HG02610 (cell line): ENCODE measurements at regions not wholly inside any gene's neighbourhood (a gene's known extent, or its start where the extent isn't known, plus 50 kb on each side); places are given as distances from the start of the nearest gene placed in this dataset.

Source experiments
- ATAC-seq: cut with Tn5 transposase; IDR thresholded peaks from one replicate; pipeline ENCODE4 v1.9.1; 2021; ENCODE audit warnings: mild to moderate bottlenecking, moderate library complexity; ENCODE audit not compliant: unreplicated experiment

DNA sequence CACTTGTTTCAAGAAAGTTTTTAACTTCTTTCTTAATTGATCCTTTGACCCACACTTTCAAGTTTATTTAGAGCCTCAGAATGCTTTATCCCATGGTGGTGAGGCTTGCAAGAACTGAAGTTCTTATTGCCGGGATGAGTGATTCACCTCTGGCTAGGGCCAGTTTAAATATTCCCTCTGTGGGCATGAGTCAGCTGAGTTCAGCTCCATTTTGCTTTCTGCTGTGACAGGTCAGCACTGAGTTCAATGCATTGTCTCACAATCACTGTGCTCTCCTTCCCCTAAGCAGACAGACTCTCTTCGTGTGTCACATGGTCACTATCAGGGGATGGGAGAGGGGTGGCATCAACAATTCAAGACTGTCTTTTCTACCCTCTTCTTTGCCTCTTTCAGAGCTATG lies 514.6 kb upstream of the FBXO33 start:
- ATAC-seq = no peak

DNA sequence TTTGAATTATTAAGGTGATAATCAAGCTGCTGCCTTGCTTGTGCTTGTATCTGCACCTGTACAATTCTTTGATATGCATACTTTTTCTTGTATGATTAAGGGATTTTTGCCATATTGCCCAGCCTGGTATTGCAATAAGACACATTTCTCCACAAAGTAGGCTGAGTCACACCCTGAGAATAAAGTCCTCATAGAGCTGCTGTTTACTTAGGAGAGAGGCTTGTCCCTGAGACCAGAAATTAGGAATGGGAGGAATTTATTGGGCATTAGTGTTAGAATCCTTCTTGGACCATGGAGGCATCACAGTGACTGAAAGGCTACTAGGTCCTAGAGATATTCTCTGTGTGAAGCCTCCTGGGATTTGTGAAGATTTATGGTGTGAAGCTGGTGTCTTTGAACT lies 506.8 kb upstream of the FBXO33 start:
- ATAC-seq = no peak

DNA sequence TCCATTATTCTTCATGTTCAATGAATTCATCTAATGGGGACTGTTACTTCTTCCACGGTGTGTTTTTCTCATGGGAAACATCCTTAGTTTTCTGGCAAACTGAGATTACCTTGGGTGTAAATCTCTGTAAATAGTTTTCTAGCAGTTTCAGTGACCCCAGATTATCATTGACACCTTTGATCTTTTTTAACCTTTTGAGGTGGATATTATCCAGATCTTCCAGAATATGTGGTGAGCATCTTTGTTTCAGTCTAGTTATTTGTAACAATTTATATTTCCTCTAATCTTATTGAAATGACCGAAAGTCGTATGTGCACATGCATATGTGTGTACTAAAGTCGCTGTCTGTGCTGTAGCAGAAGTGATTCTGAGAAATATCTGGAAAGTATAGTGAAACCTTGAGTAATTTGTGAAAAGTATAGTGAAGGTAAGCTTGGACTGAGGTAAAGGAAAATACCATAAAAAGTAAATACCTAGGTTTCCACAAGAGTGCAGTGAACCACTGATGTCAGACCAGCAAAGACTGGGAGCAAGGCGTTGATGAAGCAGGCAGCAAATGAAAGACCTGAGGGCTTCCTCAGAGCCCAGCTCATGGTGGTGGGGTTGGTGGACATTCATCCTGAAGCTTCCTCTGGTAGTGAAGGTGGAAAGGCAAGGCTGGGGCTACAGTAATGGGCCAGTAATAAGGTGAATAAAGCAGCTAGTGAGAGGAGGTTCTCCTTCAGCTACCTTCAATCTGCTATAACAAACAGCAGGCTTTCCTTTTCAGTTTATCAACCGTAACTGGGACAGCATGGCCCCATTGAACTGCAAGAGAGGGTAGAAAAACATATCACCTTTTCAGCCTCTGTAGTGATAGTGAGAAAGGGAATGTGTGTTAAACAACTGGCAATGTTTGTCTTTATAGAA lies 480.2 kb upstream of the FBXO33 start:
- ATAC-seq = peak; percentile 95

DNA sequence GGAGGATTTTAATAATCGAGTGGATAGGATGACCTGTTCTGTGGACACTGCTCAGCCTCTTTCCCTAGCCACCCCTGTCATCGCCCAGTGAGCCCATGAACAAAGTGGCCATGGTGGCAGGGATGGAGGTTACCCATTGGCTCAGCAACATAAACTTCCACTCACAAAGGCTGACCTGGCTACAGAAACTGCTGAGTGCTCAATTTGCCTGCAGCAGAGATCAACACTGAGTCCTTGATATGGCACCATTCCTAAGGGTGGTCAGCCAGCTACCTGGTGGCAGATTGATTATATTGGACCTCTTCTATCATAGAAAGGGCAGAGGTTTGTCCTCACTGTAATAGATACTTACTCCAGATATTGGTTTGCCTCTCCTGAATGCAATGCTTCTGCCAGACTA lies 465.4 kb upstream of the FBXO33 start:
- ATAC-seq = no peak

DNA sequence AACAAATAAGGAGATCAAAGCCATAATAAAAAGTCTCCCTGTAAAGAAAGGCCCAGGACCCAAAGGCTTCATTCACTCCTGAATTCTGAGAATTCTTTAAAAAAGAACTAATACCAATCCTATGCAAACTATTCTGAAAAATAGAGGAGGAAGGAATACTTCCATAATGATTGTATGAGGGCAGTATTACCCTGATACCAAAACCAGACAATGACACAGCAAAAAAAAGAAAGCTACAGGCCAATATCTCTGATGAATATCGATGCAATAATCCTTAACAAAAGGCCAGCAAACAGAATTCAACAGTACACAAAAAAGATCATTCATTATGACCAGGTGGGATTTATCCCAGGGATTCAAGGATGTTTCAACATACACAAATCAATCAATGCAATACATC lies 457.8 kb upstream of the FBXO33 start:
- ATAC-seq = no peak

DNA sequence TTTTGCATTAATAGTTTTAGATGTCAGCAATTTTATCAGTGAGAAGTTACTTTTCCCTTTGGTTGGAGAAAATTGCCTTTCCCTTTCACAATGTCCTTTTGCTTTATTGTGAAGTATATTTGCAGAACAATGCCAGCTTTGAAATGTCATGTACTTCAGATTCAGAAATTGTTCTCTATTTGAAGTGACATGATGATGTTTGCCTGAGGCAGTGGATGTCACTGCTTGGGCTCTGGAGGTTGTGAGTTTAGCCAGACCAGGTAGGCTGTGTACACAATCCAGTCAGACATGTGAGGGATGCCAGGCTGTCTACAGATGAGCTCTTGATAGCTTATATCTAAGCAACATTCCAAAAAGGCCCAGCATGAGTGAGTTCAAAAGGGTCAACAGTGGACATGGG lies 451.9 kb upstream of the FBXO33 start:
- no peak for ATAC-seq

DNA sequence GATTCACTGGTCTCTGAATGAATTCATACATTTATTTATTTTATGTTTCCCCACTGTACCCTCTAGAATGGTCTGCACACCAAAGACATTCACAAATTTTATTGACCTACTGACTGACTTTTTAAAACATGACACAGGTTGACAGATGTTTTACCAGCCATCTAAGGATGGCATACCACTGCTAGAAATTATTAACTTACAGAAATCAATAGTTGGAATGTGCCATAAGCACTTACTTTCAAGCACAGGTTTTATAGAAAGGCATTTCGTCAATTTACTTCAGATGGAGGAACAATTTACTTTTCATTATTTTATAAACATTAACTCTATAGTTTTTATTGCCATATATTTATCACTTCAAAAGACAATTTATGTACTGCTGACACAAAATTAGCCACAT lies 448.7 kb upstream of the FBXO33 start:
- no peak for ATAC-seq

DNA sequence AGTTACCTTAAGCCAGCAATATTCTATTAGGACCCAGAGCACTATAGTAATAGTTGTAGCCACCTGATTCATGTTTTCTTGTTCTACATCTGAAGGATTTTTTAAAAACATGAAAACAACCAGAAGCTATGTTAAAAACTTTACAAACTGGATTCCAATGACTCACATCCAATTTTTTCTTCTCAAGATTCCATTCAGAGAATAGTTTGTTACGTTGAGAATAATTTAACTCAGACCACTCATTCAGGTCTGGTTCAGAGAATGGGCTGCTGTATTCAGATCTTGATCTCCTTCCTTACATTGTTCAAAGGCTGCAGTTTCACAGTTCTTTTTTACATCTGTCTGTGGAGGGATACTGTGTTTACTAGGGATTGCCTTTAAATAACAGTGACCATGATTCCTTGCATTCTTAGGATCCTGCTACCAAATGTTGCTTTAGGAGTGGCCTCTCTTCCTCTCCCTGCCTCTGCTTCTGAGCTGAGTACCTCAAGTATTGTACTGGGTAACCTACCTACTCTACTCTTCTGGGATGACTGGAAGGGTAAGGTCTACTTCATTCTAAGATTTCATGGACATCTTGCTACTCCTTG lies 448.0 kb upstream of the FBXO33 start:
- no peak for ATAC-seq

DNA sequence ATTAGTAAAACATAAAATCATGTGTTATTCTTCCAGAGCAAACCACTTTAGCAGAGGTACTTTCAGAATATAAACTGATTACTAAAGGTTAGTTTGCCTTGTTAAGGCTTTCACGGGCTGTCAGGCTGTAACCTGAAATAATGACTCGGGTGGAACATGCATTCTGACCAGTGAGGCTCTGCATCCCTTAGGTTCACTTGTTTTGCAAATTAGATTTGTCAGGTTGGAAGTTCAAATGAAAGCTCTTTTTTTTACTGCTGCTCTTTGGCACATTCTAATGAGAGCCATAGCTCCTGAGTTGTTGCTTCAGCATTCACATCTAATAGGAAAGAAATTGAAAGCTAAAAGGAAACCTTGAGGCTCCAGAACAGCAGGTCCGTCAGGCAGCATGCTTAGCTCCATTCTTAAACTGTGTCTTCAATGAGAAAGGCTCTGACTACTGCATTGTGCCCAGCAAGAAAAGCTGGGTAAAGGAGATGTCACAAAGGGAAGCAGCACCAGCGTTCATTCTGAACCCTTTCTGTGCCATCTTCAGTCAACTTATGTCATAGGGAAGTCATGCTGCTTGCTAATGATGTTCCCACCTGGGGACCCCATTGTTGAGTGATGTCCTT lies 445.5 kb upstream of the FBXO33 start:
- ATAC-seq = no peak

DNA sequence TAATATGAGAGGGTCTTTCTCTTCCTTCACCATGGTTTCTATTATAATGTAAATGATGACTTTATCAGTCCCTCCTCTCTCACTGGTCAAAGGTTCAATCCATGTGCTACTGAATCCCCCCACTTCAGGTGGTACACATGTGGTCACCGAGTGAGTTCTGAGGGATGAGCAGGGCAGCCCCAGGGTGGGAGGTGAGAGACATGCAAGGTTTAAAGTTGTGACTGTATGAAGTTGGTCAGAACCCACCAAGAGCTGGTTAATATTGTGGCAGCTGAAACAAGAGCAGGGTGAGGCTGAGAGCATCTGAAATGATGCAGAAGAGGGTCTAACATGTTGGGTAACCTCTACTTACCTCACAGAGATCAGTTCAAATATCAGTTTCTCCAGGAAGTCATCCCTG lies 444.7 kb upstream of the FBXO33 start:
- ATAC-seq = no peak

DNA sequence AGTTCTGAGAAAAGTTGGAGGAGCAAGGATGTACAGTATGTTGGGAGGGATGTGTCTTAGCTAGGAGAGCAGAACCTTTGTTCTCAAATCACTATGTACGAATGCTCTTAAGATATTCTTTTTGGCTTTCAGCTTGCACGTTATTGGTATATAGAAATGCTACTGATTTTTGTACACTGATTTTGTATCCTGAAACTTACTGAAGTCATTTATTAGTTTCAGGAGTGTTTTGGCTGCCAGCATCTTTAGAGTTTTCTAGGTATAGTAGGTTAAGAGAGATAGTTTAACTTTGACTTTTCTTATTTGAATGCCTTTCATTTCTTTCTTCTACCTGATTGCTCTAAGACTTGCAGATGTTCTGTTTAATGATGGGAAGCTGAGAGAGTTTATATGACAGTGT lies 442.8 kb upstream of the FBXO33 start:
- ATAC-seq = no peak

DNA sequence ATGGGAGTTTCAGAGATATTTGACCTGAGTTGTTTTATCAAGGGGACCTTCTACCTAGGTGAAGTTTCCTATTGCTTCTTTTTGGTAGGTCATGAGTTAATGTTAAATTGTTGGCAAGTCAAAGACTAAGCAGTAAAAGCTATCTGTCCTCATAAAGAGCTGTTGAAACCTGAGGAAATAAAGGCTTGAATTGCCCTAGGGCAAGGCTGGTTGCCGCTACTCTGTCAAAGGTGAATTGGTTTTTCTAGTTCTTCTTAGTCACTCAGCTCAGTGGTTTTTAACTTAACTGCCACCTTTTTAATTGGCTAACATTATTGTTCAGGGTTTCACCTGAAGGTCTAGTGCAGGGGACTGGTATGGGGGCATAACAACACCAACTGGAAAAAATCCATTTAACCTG lies 441.6 kb upstream of the FBXO33 start:
- no peak for ATAC-seq

DNA sequence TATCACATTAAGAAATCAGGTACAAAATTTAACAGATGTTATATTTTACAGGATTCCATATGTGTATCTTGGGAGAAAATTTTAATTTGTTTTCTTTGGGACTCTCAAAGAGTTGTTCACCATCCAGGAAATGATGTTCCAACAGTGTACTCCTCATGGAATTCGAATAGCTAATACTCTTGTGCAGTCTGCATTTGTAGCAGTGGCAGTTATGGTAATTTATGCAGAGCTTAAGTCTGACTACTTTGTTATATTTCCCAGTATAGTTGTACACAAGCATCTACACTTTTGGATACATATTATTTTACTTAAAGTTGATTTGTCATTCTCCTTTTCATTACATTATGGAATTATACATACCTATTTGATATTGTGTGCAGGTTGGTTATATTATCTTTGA lies 436.7 kb upstream of the FBXO33 start:
- ATAC-seq = no peak

DNA sequence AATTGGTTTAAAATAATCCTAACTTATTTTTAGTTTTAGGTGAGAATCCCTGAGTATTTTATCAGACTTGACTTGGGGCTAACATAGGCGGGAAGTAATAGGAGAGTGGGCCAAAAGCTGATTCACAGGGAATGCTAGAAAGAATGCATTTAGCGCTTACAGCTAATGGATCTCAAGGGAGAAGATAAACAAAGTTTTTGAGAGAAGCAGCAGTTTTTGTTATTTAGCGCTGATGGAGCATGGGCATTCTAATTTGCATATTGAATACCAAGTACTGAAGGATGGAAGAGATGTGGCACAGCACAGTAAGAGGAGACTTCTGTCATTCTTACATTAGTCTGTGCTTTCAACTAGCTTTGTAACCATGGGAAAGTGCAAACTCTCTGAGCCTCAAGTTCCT lies 436.0 kb upstream of the FBXO33 start:
- no peak for ATAC-seq

DNA sequence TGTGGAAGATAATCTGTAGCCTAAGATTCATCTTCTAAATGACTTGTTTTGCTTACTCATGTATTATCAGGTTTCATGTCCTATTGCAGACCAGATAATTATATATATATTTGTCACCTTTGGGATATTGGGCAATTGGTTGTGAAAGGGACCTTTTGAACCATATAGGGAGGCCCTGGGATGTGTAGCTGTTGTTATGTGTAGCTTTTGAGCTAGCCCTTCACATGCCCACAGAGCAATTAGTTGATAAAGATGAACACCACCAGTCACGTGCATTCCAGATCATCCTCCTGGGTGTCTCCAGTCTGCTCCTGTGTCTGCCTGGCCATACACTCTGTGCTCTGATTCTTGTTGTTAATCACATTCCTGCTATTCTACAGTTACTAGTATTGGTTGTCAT lies 431.2 kb upstream of the FBXO33 start:
- ATAC-seq = no peak

DNA sequence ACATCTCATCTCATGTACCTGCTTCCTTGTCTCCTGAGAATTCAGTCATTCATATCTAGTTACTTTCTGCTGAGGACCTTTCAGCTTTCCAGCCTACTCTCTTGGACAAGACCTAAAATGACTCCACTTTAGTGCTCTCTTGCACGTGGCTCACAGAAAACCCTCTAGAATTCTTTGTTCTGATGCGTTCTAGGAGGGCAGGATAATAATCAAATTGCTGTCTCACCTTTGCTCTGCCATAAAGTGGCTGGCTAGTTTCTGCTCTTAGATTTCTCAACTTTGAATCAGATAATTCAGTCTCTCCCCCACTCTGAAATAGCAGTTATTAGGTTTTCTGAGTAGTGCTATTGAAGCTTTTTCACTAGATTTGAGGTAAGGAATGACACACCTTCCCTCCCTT lies 429.5 kb upstream of the FBXO33 start:
- ATAC-seq = no peak

DNA sequence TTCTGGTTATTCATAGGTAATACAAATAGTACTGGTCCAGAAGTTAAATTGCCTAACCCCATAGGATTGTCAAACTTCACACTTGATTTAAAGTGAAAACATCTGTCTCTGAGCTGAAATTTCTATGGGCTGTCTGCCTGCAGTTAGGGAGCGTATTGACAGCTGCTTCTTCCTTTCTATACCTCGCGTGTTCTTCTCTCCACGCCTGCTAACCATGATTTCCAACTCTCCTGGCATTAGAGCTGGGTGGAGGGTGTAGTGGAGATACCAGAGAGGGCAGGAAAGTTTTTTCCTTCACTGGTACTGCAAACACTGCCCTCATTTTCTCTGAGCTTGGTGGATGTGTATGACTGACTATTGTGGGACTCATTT lies 429.0 kb upstream of the FBXO33 start:
- no peak for ATAC-seq

DNA sequence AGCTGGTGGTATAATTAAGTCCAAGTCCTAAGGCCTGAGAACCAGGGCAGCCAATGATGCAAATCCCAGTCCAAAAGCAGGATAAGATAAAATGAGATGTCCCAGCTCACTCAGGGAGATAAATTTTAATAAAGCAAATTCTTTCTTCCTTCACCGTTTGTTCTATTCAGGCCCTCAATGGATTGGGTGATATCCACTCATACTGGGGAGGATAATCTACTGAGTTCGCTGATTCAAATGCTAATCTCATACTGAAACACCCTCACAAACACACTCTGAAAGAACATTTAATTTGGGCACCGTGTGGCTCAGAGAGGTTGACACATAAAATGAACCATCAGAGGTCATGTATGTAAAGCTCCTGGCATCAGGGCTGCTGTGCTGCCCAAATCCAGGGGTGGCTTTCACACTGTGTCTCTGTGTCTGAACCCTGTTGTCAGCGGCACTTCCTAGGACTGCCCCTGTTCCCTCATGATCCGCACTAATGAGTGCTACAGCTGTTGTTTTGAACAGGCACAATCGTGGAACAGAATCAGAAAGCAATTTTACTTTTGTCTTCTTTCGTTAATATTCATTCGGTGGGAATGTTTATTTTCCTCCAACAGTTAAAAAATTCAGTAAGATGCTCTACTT lies 428.5 kb upstream of the FBXO33 start:
- no peak for ATAC-seq

DNA sequence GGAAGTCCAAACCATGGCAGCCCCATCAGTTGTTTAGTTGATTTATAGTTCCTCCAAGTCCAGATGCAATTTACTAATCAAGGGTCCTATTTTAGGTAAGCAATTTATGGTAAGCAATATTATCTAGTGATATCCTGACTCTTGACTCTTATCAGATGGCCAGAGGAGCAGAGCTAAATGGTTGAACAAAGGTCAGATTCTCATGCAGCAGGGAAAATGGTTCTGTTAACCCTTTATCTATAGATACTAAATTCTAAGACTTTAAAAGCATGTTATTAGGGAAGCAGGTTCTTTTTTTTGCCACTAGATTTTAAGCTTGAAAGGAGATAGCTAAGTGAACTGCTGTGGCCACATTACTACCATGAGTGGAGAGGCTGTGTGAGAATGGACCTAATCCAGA lies 427.1 kb upstream of the FBXO33 start:
- no peak for ATAC-seq

DNA sequence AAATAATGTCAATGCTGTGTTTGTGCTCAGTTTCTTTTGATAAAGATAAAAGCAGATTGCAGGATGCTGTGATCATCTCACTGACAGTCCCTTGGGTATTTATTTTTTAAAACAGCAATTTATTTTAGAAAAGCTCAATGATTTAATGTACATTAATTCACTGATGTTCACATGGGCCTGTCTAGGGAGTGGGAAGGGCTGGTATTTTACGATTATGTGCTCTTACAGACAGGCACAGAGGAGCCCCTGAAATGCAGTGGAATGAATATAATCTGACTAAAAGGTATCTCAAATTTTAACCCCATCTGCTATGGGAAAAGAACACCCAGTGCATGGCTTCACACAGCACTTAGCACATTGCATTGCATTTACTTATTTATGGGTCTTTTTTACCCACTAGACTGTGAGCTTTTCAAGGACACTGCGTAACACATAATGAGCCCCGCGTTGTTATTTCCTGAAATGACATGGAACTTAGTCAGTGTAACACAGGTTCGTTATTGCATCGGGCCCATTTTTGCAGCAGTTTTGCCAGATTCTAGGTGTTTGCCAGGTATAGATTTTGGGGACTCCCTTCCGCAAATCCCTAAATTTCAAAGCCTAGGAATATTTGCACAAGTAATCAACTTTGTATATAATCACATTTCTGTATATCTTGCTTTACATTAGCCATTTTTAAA lies 425.3 kb upstream of the FBXO33 start:
- no peak for ATAC-seq

DNA sequence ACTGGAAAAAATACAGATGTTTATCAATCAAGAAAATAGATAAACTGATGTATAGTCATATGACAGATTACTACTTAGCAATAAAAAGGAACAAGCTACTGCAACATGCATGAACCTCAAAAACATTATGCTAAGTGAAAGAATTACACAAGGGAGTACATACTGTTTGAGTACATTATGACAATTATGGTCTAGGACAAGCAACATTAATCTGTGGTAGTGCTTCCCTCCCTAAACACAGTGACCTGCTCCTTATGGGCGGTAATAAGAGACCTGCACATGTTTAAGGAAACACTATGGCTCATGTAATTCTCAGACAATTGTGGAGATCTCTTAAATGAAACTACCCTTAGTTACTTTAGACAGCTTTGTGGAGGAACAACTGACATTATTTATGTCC lies 421.2 kb upstream of the FBXO33 start:
- ATAC-seq = no peak
